HepG2 (cell line): ENCODE measurements at regions not wholly inside any gene's neighbourhood (a gene's known extent, or its start where the extent isn't known, plus 50 kb on each side); places are given as distances from the start of the nearest gene placed in this dataset.

Experiments used
- ATAC-seq: fragments of 200-7000 bp; cut with Tn5 transposase; 3 replicates; pipeline ENCODE4 v1.9.1; 2020; ENCODE audit warnings: mild to moderate bottlenecking, moderate library complexity
- BruUV-seq: library from RNA; stranded (reverse); fragments of 400-500 nt; replicated peaks from 2 replicates; lab custom pipeline; 2021; lab: Mats Ljungman, UMichigan
- CTCF ChIA-PET: fragments of 300-600 bp; formaldehyde crosslinking; extraction: SDS; loops from one replicate; lab custom pipeline; 2021; ENCODE audit warnings: low total read pairs, inconsistent platforms, low intra/inter-chr PET ratio; lab: Yijun Ruan, JAX
- POLR2A ChIA-PET: fragments of 350-600 bp; sonication (Branson Sonifier 250); formaldehyde crosslinking; loops from one replicate; lab custom pipeline; 2020; ENCODE audit warnings: antibody characterized with exemption, inconsistent platforms; lab: Yijun Ruan, JAX
- DNase-seq: peaks from one replicate; pipeline ENCODE4 v3.0.0-alpha.2; 2015; ENCODE audit warnings: low spot score
- FAIRE-seq: peaks from 3 replicates; lab custom pipeline; 2011; peaks lifted over from hg19 to GRCh38; lab: Jason Lieb, UNC
- H2AFZ ChIP-seq: one replicate; pipeline ENCODE4 v1.6.1; 2011; ENCODE audit warnings: low read length, inconsistent platforms
- H3K27ac ChIP-seq: fragments of 300-600 bp; 3 replicates; pipeline ENCODE4 v1.8.0; 2011; ENCODE audit warnings: mixed run types, mild to moderate bottlenecking, mixed read lengths, low read length, inconsistent platforms; ENCODE audit not compliant: insufficient read depth; ENCODE audit errors: extremely low read length
- H3K27me3 ChIP-seq, 2 experiments: fragments of 200-600 bp in 1 of 2; 2 replicates in 1 of 2; 3 replicates in 1 of 2; pipeline versions ENCODE4 v1.6.0 to v1.8.0; 2011; ENCODE audit warnings: low read length in 2 of 2, mild to moderate bottlenecking in 2 of 2, moderate library complexity in 2 of 2, inconsistent platforms in 1 of 2; ENCODE audit not compliant: insufficient read depth in 2 of 2, control insufficient read depth in 1 of 2
- H3K36me3 ChIP-seq, 2 experiments: fragments of 200-600 bp in 1 of 2; replicated peaks in 1 of 2; 2 replicates in 1 of 2; 3 replicates in 1 of 2; pipeline versions ENCODE4 v1.5.1 to v1.8.0; 2011; ENCODE audit warnings: low read length in 2 of 2, inconsistent platforms in 1 of 2; ENCODE audit not compliant: insufficient read depth in 2 of 2, control insufficient read depth in 1 of 2
- H3K4me1 ChIP-seq: 2 replicates; pipeline ENCODE4 v1.5.1; 2012; ENCODE audit warnings: low read length, inconsistent platforms; ENCODE audit not compliant: insufficient read depth
- H3K4me2 ChIP-seq: 2 replicates; pipeline ENCODE4 v1.6.0; 2011; ENCODE audit warnings: low read depth, low read length, inconsistent platforms
- H3K4me3 ChIP-seq, 3 experiments: fragments of 200-600 bp in 1 of 3; sonication (generic), shearing (Covaris generic) in 1 of 3; replicated peaks in 1 of 3; 2 replicates each; pipeline ENCODE4 v1.5.1; 2011 to 2016; ENCODE audit warnings: low read length in 3 of 3, inconsistent platforms in 2 of 3, low read depth in 2 of 3, mild to moderate bottlenecking in 2 of 3, control low read depth in 1 of 3, mixed read lengths in 1 of 3; ENCODE audit not compliant: insufficient read depth in 1 of 3
- H3K79me2 ChIP-seq: one replicate; pipeline ENCODE4 v1.6.1; 2011; ENCODE audit warnings: low read length, inconsistent platforms; ENCODE audit not compliant: insufficient read depth
- H3K9ac ChIP-seq: 2 replicates; pipeline ENCODE4 v1.6.0; 2011; ENCODE audit warnings: mild to moderate bottlenecking, low read depth, low read length, inconsistent platforms; ENCODE audit not compliant: insufficient read depth
- H3K9me3 ChIP-seq: 2 replicates; pipeline ENCODE4 v1.5.1; 2012; ENCODE audit warnings: mild to moderate bottlenecking, low read length
- H4K20me1 ChIP-seq: 2 replicates; pipeline ENCODE4 v1.6.0; 2011; ENCODE audit warnings: inconsistent platforms, mild to moderate bottlenecking, low read length, moderate library complexity; ENCODE audit not compliant: insufficient read depth
- FOXM1 ChIP-seq: sonication (generic); formaldehyde crosslinking; IDR thresholded peaks from 2 replicates; pipeline ENCODE4 v1.5.0; 2020; ENCODE audit warnings: missing genetic modification reagents
- HNF1B ChIP-seq: sonication (generic); formaldehyde crosslinking; IDR thresholded peaks from 2 replicates; pipeline ENCODE4 v1.5.1; 2020; ENCODE audit warnings: mild to moderate bottlenecking, moderate library complexity, missing genetic modification reagents
- KAT2B ChIP-seq: fragments of 150-350 bp; IDR thresholded peaks from 2 replicates; pipeline ENCODE4 v1.6.1; 2014; ENCODE audit warnings: low read depth, low read length, borderline replicate concordance
- SIX1 ChIP-seq: sonication (generic); formaldehyde crosslinking; IDR thresholded peaks from 2 replicates; pipeline ENCODE4 v1.4.0; 2020; ENCODE audit warnings: missing genetic modification reagents, borderline replicate concordance
- SNAI1 ChIP-seq: sonication (generic); formaldehyde crosslinking; IDR thresholded peaks from 2 replicates; pipeline ENCODE4 v1.5.0; 2020; ENCODE audit warnings: mild to moderate bottlenecking, missing genetic modification reagents, borderline replicate concordance
- THAP11 ChIP-seq: IDR thresholded peaks from 2 replicates; pipeline ENCODE4 v1.6.1; 2016; ENCODE audit warnings: missing biosample characterization, missing genetic modification reagents
- ZNF136 ChIP-seq: sonication (generic); formaldehyde crosslinking; IDR thresholded peaks from 2 replicates; pipeline ENCODE4 v1.8.1; 2022; ENCODE audit warnings: low read depth, mild to moderate bottlenecking, moderate library complexity, missing genetic modification reagents
- ZSCAN31 ChIP-seq: sonication (generic); formaldehyde crosslinking; IDR thresholded peaks from 2 replicates; pipeline ENCODE4 v1.5.0; 2020; ENCODE audit warnings: low read depth, mild to moderate bottlenecking, missing genetic modification reagents
- ZSCAN5A ChIP-seq: sonication (generic); formaldehyde crosslinking; IDR thresholded peaks from 2 replicates; pipeline ENCODE4 v1.8.0; 2022; ENCODE audit warnings: mild to moderate bottlenecking, missing genetic modification reagents, borderline replicate concordance
- WGBS: methylation state at CpG from one replicate; pipeline ENCODE4 v1.1.6; 2017; ENCODE audit warnings: low lambda C conversion rate; 5-methylcytosine and 5-hydroxymethylcytosine counted together
- in situ Hi-C: cut with HindIII; loops from 2 replicates; pipeline ENCODE4 v1.10.0; 2017; ENCODE audit warnings: low pct_unique_long_range_greater_than_20kb; ENCODE audit not compliant: extremely low pct_ligation_motif_present
- intact Hi-C: fragments of 100-400 bp; cut with micrococcal nuclease; formaldehyde crosslinking; loops from one replicate; pipeline ENCODE4 v1.10.0; 2022; ENCODE audit not compliant: unreplicated experiment

- H3K79me2 ChIP-seq = no peaks in the 10 kb centered on the region
- H3K27ac ChIP-seq = no peak overlapping the region
- no peak overlapping the region for H3K9ac ChIP-seq
- TF ChIP-seq FOXM1 (CRISPR knock-in tag) (no peak), ZSCAN31 (CRISPR knock-in tag) (no peak), KAT2B (no peak), ZNF136 (CRISPR knock-in tag) (no peak)
- intact Hi-C loops = no loop called here
- in situ Hi-C loops = loop anchor here (25.0 kb wide), 1 partner anchor 1034 kb away; no protein-coding TSS in a partner anchor
- H3K4me2 ChIP-seq = no peak overlapping the region
- H3K27me3 ChIP-seq = no peaks in the 10 kb centered on the region; a peak in 1 of 5 replicates
- ChIA-PET CTCF (no interaction called here), POLR2A (no interaction called here)
- H3K36me3 ChIP-seq = no peaks in the 10 kb centered on the region
- ATAC-seq (no peak), DNase-seq (no peak), FAIRE-seq (no peak)
- H3K4me3 ChIP-seq = no peak overlapping the region
- no peaks in the 10 kb centered on the region for H4K20me1 ChIP-seq
- H2AFZ ChIP-seq = no peak overlapping the region
- H3K4me1 ChIP-seq = no peaks in the 10 kb centered on the region
- no peaks in the 10 kb centered on the region for H3K9me3 ChIP-seq
- BruUV-seq = no TSS peak
These were observed 276.1 kb upstream of the BTG1 start for GRCh38 chr12:92421701-92422100.

GRCh38 chr12:92421042-92421441 lies 275.4 kb upstream of the BTG1 start:
- Histone ChIP-seq H3K4me2 (no peak overlapping the region), H3K4me3 (no peak overlapping the region), H4K20me1 (no peaks in the 10 kb centered on the region), H3K9me3 (no peaks in the 10 kb centered on the region), H3K9ac (no peak overlapping the region), H3K4me1 (no peaks in the 10 kb centered on the region), H3K27ac (no peak overlapping the region), H3K79me2 (no peaks in the 10 kb centered on the region), H3K36me3 (no peaks in the 10 kb centered on the region), H3K27me3 (no peaks in the 10 kb centered on the region; a peak in 1 of 5 replicates), H2AFZ (no peak overlapping the region)
- FAIRE-seq = no peak
- no TSS peak for BruUV-seq
- WGBS = 94% methylated on average over 1 of the region's 1 CpG
- intact Hi-C loops (no loop called here), in situ Hi-C loops (loop anchor here (25.0 kb wide), 1 partner anchor 1034 kb away; no protein-coding TSS in a partner anchor)
- ChIA-PET POLR2A (no interaction called here), CTCF (no interaction called here)
- no peak for ATAC-seq
- DNase-seq = no peak
- TF ChIP-seq ZSCAN5A (CRISPR knock-in tag) = no peak
- TF ChIP-seq THAP11 (CRISPR knock-in tag) = no peak
- no peak for TF ChIP-seq HNF1B (CRISPR knock-in tag)
- no peak for TF ChIP-seq SIX1 (CRISPR knock-in tag)
- TF ChIP-seq SNAI1 (CRISPR knock-in tag) = no peak
